ENCODE measurements at regions not wholly inside any gene's neighbourhood (a gene's known extent, or its start where the extent isn't known, plus 50 kb on each side); places are given as distances from the start of the nearest gene placed in this dataset.

DNA sequence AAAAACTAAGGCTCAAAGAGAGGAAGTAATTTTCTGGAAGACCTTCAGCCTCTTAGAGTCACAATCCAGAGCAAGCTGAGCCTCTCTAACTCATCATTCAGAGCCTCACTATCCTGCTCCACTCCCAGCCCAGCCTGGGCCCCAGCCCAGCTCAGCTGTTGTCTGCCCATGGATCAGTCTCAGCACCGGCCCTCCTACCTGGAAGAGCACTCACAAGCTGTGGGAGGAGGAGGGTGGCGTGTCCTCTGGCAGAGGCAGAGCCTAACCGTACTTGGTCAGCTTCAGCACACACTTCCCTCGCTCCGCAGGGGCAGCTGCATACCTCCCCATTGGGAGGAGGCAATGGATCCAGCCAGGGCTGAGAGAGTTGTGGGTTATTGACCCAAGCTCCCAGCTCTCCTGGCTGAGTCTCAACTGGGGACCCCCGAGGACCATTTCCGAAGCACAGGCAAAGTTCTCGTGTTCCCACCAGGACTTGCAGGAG, 66.7 kb upstream of the GPR26 start:
- Histone ChIP-seq H3K9me3 (ENCODE audit: control insufficient read depth, low read length) (no peaks in the 10 kb centered on the region), H3K36me3 (ENCODE audit: control insufficient read depth, insufficient read depth, low read length) (no peaks in the 10 kb centered on the region), H3K4me1 (ENCODE audit: control insufficient read depth, insufficient read depth, low read length, poor library complexity, severe bottlenecking) (no peaks in the 10 kb centered on the region), H3K27ac (ENCODE audit: low read depth, low read length, severe bottlenecking) (no peak overlapping the region), H3K4me3 (ENCODE audit: extremely low read depth, insufficient read depth, low read length, poor library complexity, severe bottlenecking) (no peak overlapping the region)
- WGBS, 2 experiments (ENCODE audit: insufficient coverage in 2 of 2): 67 to 78% methylated on average over 3 of the region's 8 CpGs

DNA sequence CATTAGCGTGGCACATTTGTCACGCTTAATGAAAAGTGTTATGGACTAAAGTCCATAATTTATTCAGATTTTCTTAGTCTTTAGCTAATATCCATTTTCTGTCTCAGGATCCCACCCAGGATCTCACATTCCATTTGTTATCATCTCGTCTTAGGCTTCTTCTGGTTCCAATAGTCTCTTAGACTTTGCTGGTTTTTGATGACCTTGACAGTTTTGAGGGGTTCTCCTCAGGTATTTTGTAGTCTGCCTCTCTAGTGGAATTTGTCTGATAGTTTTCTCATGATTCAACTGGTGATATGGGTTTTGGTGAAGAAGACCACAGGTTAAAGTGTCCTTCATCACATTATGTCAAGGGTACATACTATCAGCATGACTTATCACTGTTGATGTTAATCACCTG, 66.0 kb upstream of the GPR26 start:
- no peaks in the 10 kb centered on the region for H3K36me3 ChIP-seq (ENCODE audit: control insufficient read depth, insufficient read depth, low read length)
- no peaks in the 10 kb centered on the region for H3K9me3 ChIP-seq (ENCODE audit: control insufficient read depth, low read length)
- 67% methylated on average over 1 of the region's 3 CpGs; no CpG with 5 or more reads in 1 of the 2 experiments for WGBS, 2 experiments (ENCODE audit: insufficient coverage in 2 of 2)
- no peak overlapping the region for H3K4me3 ChIP-seq (ENCODE audit: extremely low read depth, insufficient read depth, low read length, poor library complexity, severe bottlenecking)
- no peaks in the 10 kb centered on the region for H3K4me1 ChIP-seq (ENCODE audit: control insufficient read depth, insufficient read depth, low read length, poor library complexity, severe bottlenecking)
- no peak overlapping the region for H3K27ac ChIP-seq (ENCODE audit: low read depth, low read length, severe bottlenecking)

DNA sequence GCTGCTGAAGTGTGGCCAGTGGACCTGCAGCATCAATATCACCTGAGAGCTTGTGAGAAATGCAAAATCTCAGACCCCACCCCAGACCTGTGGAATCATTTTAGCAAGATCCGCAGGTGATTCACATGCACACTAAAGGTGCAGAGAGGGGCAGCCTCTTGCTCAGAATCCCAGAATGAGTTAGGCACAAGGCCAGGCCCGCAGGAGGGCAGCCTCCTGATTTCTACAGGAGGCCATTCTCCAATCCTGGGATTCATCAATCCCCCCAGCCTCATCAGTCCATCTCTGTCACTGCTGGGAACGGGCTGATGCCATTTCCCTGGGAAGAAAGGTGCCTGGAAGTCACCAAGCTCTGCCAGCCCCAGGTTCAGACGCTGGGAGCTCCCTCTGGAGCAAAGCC, 63.0 kb upstream of the GPR26 start:
- H3K36me3 ChIP-seq (ENCODE audit: control insufficient read depth, insufficient read depth, low read length): no peaks in the 10 kb centered on the region
- H3K27ac ChIP-seq (ENCODE audit: low read depth, low read length, severe bottlenecking): no peak overlapping the region
- H3K4me3 ChIP-seq (ENCODE audit: extremely low read depth, insufficient read depth, low read length, poor library complexity, severe bottlenecking): no peak overlapping the region
- H3K9me3 ChIP-seq (ENCODE audit: control insufficient read depth, low read length): no peaks in the 10 kb centered on the region
- WGBS, 2 experiments (ENCODE audit: insufficient coverage in 2 of 2): 72 to 88% methylated on average over 2 to 3 of the region's 4 CpGs
- H3K4me1 ChIP-seq (ENCODE audit: control insufficient read depth, insufficient read depth, low read length, poor library complexity, severe bottlenecking): no peaks in the 10 kb centered on the region

DNA sequence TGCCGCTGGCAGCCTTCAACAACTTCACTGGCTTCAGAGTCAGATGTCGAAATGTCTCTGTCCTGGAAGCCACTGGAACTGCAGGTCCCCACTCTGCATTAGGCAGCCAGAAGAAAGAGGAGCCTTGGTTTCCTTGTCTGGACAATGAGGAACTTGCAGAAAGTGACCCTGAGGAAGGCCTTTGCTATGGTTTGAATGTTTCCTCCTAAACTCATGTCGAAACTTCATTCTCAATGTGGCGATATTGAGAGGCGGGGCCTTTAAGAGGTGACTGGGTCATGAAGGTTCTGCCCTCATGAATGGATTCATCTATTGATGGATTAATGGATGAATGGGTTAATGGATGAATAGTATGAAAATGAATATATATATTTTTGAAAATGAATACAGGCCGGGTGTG, 61.6 kb upstream of the GPR26 start:
- WGBS, 2 experiments (ENCODE audit: insufficient coverage in 2 of 2): 77 to 86% methylated on average over 4 to 6 of the region's 6 CpGs
- Histone ChIP-seq H3K36me3 (ENCODE audit: control insufficient read depth, insufficient read depth, low read length) (no peaks in the 10 kb centered on the region), H3K27ac (ENCODE audit: low read depth, low read length, severe bottlenecking) (no peak overlapping the region), H3K4me1 (ENCODE audit: control insufficient read depth, insufficient read depth, low read length, poor library complexity, severe bottlenecking) (no peaks in the 10 kb centered on the region), H3K4me3 (ENCODE audit: extremely low read depth, insufficient read depth, low read length, poor library complexity, severe bottlenecking) (no peak overlapping the region), H3K9me3 (ENCODE audit: control insufficient read depth, low read length) (no peaks in the 10 kb centered on the region)

DNA sequence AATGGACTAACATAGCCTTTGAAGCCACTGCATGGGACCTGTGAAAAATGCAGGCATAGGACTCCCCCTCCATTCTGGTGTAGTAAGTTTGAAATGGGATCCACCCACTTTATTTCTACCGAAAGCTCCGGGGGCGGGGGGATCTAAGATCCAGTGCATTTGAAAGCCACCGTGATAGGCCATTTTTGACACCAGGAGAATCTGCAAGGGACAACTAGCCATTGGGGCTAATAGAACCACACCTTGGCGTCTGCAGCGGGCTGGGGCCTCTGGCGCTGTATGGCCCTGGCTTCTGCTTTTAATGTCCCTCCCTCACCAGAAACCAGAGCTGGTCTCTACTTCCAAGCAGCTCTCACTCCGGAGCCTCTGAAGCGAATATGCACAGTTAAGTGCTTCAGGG, 60.1 kb upstream of the GPR26 start:
- H3K27ac ChIP-seq (ENCODE audit: low read depth, low read length, severe bottlenecking): no peak overlapping the region
- H3K36me3 ChIP-seq (ENCODE audit: control insufficient read depth, insufficient read depth, low read length): no peaks in the 10 kb centered on the region
- no peaks in the 10 kb centered on the region for H3K4me1 ChIP-seq (ENCODE audit: control insufficient read depth, insufficient read depth, low read length, poor library complexity, severe bottlenecking)
- WGBS, 2 experiments (ENCODE audit: insufficient coverage in 2 of 2): 86 to 89% methylated on average over 6 to 9 of the region's 9 CpGs
- H3K4me3 ChIP-seq (ENCODE audit: extremely low read depth, insufficient read depth, low read length, poor library complexity, severe bottlenecking): no peak overlapping the region
- H3K9me3 ChIP-seq (ENCODE audit: control insufficient read depth, low read length): no peaks in the 10 kb centered on the region

DNA sequence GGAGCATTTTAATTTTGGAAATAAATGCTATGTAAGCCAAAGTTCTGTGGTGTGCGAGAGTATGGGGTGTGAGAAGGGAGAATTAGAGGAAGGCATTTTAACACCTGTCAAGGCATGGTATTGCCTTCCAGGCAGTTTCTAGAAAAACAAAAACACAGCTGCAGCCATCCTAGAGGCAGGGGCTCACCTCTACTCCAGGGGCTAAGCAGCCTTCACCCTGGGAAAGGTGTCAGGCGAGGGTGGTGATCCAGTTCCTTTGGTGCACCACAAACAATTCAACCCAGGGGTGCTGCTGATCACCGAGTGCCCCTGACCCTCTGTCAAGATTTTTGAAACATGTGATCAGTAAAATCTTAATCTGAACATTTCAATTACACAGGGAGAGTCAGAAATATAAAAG, 59.2 kb upstream of the GPR26 start:
- Histone ChIP-seq H3K4me1 (ENCODE audit: control insufficient read depth, insufficient read depth, low read length, poor library complexity, severe bottlenecking) (no peaks in the 10 kb centered on the region), H3K4me3 (ENCODE audit: extremely low read depth, insufficient read depth, low read length, poor library complexity, severe bottlenecking) (no peak overlapping the region), H3K9me3 (ENCODE audit: control insufficient read depth, low read length) (no peaks in the 10 kb centered on the region), H3K36me3 (ENCODE audit: control insufficient read depth, insufficient read depth, low read length) (no peaks in the 10 kb centered on the region), H3K27ac (ENCODE audit: low read depth, low read length, severe bottlenecking) (no peak overlapping the region)
- WGBS, 2 experiments (ENCODE audit: insufficient coverage in 2 of 2): 57 to 75% methylated on average over 1 to 2 of the region's 3 CpGs

DNA sequence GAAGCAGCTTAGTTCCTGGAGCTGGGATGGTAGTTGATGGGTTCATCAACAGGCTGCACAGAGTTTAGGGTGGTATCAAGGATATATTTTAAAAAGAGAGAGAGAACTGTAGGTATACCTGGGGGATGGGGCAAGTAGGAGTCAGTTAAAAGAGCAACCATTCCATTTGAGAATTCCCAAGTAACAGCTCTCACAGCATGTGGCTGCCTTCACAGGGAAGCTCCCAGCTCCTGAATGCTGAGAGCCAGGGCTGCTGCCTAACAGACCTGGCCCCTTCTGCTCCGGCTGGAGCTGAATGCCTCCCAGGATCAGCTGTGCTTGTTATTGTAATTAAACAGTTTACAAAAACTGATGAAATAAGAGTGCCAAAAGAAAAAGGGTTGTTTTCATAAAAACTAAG, 58.8 kb upstream of the GPR26 start:
- 17% methylated on average over 1 of the region's 1 CpG; no CpG with 5 or more reads in 1 of the 2 experiments for WGBS, 2 experiments (ENCODE audit: insufficient coverage in 2 of 2)
- Histone ChIP-seq H3K4me3 (ENCODE audit: extremely low read depth, insufficient read depth, low read length, poor library complexity, severe bottlenecking) (no peak overlapping the region), H3K9me3 (ENCODE audit: control insufficient read depth, low read length) (no peaks in the 10 kb centered on the region), H3K36me3 (ENCODE audit: control insufficient read depth, insufficient read depth, low read length) (no peaks in the 10 kb centered on the region), H3K4me1 (ENCODE audit: control insufficient read depth, insufficient read depth, low read length, poor library complexity, severe bottlenecking) (no peaks in the 10 kb centered on the region), H3K27ac (ENCODE audit: low read depth, low read length, severe bottlenecking) (no peak overlapping the region)

DNA sequence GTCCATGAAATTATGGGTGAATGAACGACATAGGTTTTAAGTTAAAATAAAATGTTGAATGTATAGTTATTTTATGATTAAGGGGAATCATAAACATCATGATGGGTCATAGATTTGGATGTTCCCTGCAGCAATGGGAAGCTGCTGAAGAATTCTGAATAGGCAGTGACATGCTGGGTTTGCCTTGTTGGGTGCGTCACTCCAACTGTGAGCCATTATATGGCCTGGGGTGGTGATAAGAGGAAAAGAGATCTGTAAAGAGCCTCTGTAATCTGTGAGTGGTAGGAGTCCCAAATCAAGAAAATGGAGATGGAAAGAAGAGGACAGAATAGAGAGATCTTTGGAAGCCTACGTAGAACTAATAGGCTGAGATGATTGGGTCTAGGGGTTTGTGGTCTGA, 58.1 kb upstream of the GPR26 start:
- Histone ChIP-seq H3K27ac (ENCODE audit: low read depth, low read length, severe bottlenecking) (no peak overlapping the region), H3K4me1 (ENCODE audit: control insufficient read depth, insufficient read depth, low read length, poor library complexity, severe bottlenecking) (no peaks in the 10 kb centered on the region), H3K36me3 (ENCODE audit: control insufficient read depth, insufficient read depth, low read length) (no peaks in the 10 kb centered on the region), H3K4me3 (ENCODE audit: extremely low read depth, insufficient read depth, low read length, poor library complexity, severe bottlenecking) (no peak overlapping the region), H3K9me3 (ENCODE audit: control insufficient read depth, low read length) (no peaks in the 10 kb centered on the region)
- 27 to 60% methylated on average over 2 to 3 of the region's 3 CpGs for WGBS, 2 experiments (ENCODE audit: insufficient coverage in 2 of 2)

DNA sequence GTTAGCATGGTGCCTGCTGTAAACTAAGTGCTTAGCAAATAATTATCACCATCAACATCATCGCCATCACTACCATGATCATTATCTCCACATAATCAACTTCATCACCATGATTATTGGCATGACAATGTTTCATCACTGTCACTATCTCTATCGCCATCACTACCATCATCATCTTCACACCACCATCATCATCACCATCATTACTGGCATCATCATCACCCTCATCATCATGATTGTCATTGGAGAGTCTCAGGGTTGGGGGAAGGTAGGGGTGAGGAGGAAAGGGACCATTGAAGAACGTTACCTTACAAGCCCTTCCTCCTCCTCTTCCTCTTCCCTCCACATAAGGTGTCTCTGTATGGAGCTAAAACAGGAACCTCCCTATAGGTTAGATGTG, 54.9 kb upstream of the GPR26 start:
- H3K4me1 ChIP-seq (ENCODE audit: control insufficient read depth, insufficient read depth, low read length, poor library complexity, severe bottlenecking): no peaks in the 10 kb centered on the region
- H3K36me3 ChIP-seq (ENCODE audit: control insufficient read depth, insufficient read depth, low read length): no peaks in the 10 kb centered on the region
- no peaks in the 10 kb centered on the region for H3K9me3 ChIP-seq (ENCODE audit: control insufficient read depth, low read length)
- no peak overlapping the region for H3K27ac ChIP-seq (ENCODE audit: low read depth, low read length, severe bottlenecking)
- no peak overlapping the region for H3K4me3 ChIP-seq (ENCODE audit: extremely low read depth, insufficient read depth, low read length, poor library complexity, severe bottlenecking)
- WGBS, 2 experiments (ENCODE audit: insufficient coverage in 2 of 2): 75 to 90% methylated on average over 2 of the region's 3 CpGs

DNA sequence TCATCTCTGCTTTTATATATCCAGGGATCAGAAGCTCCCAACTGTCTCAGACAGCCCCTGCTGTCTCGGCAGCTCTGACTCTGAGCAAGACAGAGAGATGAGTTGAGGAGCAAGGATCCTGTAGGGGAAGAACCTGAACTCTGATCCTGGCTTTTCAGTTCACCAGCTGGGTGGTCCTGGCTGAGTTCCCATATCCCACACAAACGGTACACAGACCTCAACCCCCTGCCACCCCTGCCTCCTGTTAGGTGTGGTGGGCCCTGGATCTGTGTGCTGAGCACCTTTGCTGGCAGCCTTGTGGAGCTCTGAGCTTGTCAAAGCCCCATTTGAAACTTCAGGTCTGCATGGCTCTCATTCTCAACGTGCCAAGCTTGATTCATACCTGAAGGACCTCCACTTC, 54.3 kb upstream of the GPR26 start:
- Histone ChIP-seq H3K36me3 (ENCODE audit: control insufficient read depth, insufficient read depth, low read length) (no peaks in the 10 kb centered on the region), H3K4me1 (ENCODE audit: control insufficient read depth, insufficient read depth, low read length, poor library complexity, severe bottlenecking) (no peaks in the 10 kb centered on the region), H3K4me3 (ENCODE audit: extremely low read depth, insufficient read depth, low read length, poor library complexity, severe bottlenecking) (no peak overlapping the region), H3K9me3 (ENCODE audit: control insufficient read depth, low read length) (no peaks in the 10 kb centered on the region), H3K27ac (ENCODE audit: low read depth, low read length, severe bottlenecking) (no peak overlapping the region)
- 79 to 89% methylated on average over 2 to 3 of the region's 3 CpGs for WGBS, 2 experiments (ENCODE audit: insufficient coverage in 2 of 2)

DNA sequence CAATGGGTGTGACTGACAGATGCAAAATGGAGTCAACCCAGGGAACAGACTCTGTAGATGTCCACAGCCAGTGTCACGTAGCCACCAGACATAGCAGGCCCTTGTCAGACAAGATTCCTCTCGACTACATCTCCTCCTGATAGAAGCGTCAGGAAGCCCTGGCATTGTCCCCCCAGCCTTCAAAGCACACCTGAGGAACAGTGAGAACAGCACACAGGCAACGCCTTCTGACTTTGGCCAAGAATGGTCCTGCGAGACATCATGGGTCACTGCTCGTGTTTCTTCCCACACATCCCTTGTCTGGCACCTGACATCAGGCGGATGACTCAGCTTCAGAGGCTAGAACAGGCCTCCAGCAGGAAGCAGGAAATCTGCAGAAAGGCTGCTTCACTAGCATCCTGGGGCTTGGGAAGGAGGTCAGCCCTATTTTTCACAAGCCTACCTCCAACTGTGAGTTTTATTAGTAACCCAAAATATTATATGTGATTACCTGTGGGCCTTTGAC, 52.8 kb upstream of the GPR26 start:
- WGBS, 2 experiments (ENCODE audit: insufficient coverage in 2 of 2): 72 to 77% methylated on average over 6 to 7 of the region's 7 CpGs
- Histone ChIP-seq H3K4me3 (ENCODE audit: extremely low read depth, insufficient read depth, low read length, poor library complexity, severe bottlenecking) (no peak overlapping the region), H3K4me1 (ENCODE audit: control insufficient read depth, insufficient read depth, low read length, poor library complexity, severe bottlenecking) (no peaks in the 10 kb centered on the region), H3K9me3 (ENCODE audit: control insufficient read depth, low read length) (no peaks in the 10 kb centered on the region), H3K36me3 (ENCODE audit: control insufficient read depth, insufficient read depth, low read length) (no peaks in the 10 kb centered on the region), H3K27ac (ENCODE audit: low read depth, low read length, severe bottlenecking) (no peak overlapping the region)

All from mesodermal cell (in vitro differentiated cells).